Transverse colon (tissue), 4 donors: ENCODE measurements at regions not wholly inside any gene's neighbourhood (a gene's known extent, or its start where the extent isn't known, plus 50 kb on each side); places are given as distances from the start of the nearest gene placed in this dataset.

ENCODE experiments used
- DNase-seq: peaks from one replicate; pipeline ENCODE4 v3.0.0-alpha.2; 2019
- H3K27ac ChIP-seq, 4 donors: fragments of 200-600 bp; sonication (generic); 2 replicates each; pipeline ENCODE4 v1.5.1; 2016 to 2018; ENCODE audit warnings: inconsistent platforms in 4 of 4
- H3K27me3 ChIP-seq: fragments of 200-600 bp; sonication (generic); 2 replicates; pipeline ENCODE4 v1.5.1; 2017; ENCODE audit warnings: inconsistent platforms
- H3K36me3 ChIP-seq, 4 donors: fragments of 200-600 bp; sonication (generic); 2 replicates each; pipeline ENCODE4 v1.5.1; 2017 to 2019; ENCODE audit warnings: inconsistent platforms in 4 of 4
- H3K4me1 ChIP-seq, 4 donors: fragments of 200-600 bp; sonication (generic); 2 replicates each; pipeline ENCODE4 v1.5.1; 2017 to 2020; ENCODE audit warnings: inconsistent platforms in 4 of 4
- H3K4me3 ChIP-seq, 4 donors: fragments of 200-600 bp; sonication (generic); 1 replicate in 1 of 4; 2 replicates in 3 of 4; pipeline versions ENCODE4 v1.5.1 to v1.6.1; 2017 to 2019; ENCODE audit warnings: inconsistent platforms in 4 of 4
- H3K9me3 ChIP-seq, 2 donors: fragments of 200-600 bp; sonication (generic); 2 replicates each; pipeline ENCODE4 v1.5.1; 2017 to 2019; ENCODE audit warnings: inconsistent platforms in 2 of 2
- EP300 ChIP-seq: sonication (generic); formaldehyde crosslinking; IDR thresholded peaks from one replicate; pipeline ENCODE4 v1.6.1; 2017; ENCODE audit warnings: antibody characterized with exemption, low read depth
- POLR2A ChIP-seq: fragments of 450-650 bp; IDR thresholded peaks from one replicate; pipeline ENCODE4 v1.6.1; 2016; ENCODE audit warnings: antibody characterized with exemption, mild to moderate bottlenecking, moderate library complexity
- POLR2AphosphoS5 ChIP-seq, 3 donors: sonication (generic); formaldehyde crosslinking; IDR thresholded peaks; one replicate each; pipeline ENCODE4 v1.6.1; 2016; ENCODE audit warnings: antibody characterized with exemption in 3 of 3
- WGBS, 2 donors: methylation state at CpG; one replicate each; pipeline ENCODE4 v1.1.5; 2018; ENCODE audit warnings: low coverage in 1 of 2; 5-methylcytosine and 5-hydroxymethylcytosine counted together
- in situ Hi-C, 4 donors: fragments of 200-750 bp; cut with MboI; loops; one replicate each; pipeline versions ENCODE4 v1.15.0 to v1.15.1; 2017; ENCODE audit warnings: low sequenced_read_pairs in 3 of 4, low pct_ligation_motif_present in 1 of 4, low pct_unique_long_range_greater_than_20kb in 1 of 4
- intact Hi-C: fragments of 100-400 bp; cut with DNase I; formaldehyde crosslinking; loops from one replicate; pipeline ENCODE4 v1.15.1; 2023; ENCODE audit warnings: low total_unique reads
- TF ChIP-seq, protein P1 (sequence below), 5 experiments: fragments of 200-600 bp in 3 of 5; fragments of 450-650 bp in 2 of 5; sonication (generic) in 3 of 5; IDR thresholded peaks; 1 replicate in 2 of 5; 2 replicates in 3 of 5; pipeline ENCODE4 v1.5.1; 2016 to 2017; ENCODE audit warnings: antibody characterized with exemption in 5 of 5, inconsistent platforms in 3 of 5, mild to moderate bottlenecking in 2 of 5, moderate library complexity in 1 of 5

DNA sequence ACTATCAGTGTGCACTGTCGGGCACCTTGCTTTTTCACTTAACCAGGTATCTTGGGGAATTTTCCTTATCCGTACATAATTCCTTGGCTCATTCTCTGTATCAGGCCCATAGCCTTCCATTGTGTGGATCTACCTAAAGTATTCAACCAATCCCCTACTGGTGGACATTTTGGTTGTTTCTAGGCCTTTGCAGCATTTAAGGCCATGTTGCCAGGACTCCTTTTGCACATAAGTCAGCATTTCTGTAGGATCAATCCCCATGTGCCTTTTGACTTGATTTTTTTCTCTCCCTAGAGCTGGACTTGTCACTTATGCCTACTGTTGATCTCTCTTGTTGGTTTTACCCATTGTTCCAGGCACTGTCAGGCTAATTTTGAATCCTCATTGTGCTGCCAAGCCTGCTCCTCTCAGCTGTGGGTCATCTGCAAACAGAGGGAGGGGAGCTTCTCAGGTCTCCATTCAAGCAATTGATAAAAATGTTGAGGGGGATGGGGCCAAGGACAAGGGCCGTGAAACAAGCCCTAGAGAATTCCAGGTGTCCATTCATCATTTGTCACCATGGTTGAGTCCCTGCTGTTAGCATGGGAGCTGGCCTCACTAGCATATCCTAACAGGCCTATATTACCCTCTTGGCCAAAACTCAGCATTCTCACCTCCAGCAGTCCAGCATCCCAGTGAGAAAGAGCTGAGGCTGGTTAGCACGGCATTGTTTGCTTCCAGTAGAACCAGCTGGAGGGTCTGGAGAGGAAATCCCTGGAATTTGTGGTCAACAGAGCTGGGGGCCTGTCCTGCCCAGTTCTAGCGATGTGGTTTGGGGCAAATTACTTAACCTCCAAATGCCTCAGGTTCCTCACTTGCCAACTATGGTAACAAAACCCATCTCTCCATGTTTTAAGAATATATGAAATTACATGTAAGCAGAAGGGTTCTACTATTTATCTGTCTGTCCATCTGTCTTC, 178.4 kb downstream of the MRPL14 start:
- peaks cover 0 to 7% of the 10 kb centered on the region in 2 donors for H3K9me3 ChIP-seq
- intact Hi-C loops: no loop called here
- TF ChIP-seq EP300 (no peak), POLR2AphosphoS5 (IDR thresholded peaks at IDR 0.05) (no peak)
- 75 to 93% methylated on average over 2 to 5 of the region's 5 CpGs for WGBS, 2 donors
- no peak overlapping the region for H3K4me3 ChIP-seq
- in situ Hi-C loops: no loop called here
- H3K36me3 ChIP-seq: no peaks in the 10 kb centered on the region
- H3K4me1 ChIP-seq: no peaks in the 10 kb centered on the region
- no peaks in the 10 kb centered on the region for H3K27me3 ChIP-seq
- no peak for DNase-seq
- H3K27ac ChIP-seq: no peak overlapping the region

DNA sequence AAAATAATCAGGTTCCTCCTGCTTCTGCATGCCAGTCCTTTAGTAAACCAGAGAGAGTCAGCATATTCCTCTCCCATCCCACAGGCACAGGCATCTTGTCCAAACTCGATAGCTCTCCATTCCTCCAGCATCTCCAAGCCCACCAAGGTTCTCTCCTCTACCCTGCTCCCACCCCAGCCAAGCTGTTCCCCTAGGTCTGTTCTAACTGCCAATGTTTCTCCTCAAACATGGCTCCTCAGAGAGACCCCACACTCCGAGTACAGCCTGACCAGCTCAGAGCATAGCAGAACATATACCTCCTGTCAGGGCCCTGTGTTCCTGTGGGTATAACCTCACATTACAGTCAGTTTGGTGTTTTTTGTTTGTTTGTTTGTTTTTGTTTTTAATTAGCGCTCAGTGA, 177.8 kb downstream of the VEGFA start:
- H3K4me3 ChIP-seq: no peak overlapping the region
- TF ChIP-seq POLR2AphosphoS5 (IDR thresholded peaks at IDR 0.05) (no peak), EP300 (no peak), POLR2A (no peak)
- TF ChIP-seq, protein P1, sequence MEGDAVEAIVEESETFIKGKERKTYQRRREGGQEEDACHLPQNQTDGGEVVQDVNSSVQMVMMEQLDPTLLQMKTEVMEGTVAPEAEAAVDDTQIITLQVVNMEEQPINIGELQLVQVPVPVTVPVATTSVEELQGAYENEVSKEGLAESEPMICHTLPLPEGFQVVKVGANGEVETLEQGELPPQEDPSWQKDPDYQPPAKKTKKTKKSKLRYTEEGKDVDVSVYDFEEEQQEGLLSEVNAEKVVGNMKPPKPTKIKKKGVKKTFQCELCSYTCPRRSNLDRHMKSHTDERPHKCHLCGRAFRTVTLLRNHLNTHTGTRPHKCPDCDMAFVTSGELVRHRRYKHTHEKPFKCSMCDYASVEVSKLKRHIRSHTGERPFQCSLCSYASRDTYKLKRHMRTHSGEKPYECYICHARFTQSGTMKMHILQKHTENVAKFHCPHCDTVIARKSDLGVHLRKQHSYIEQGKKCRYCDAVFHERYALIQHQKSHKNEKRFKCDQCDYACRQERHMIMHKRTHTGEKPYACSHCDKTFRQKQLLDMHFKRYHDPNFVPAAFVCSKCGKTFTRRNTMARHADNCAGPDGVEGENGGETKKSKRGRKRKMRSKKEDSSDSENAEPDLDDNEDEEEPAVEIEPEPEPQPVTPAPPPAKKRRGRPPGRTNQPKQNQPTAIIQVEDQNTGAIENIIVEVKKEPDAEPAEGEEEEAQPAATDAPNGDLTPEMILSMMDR (IDR thresholded peaks at IDR 0.05): no peak
- WGBS, 2 donors: 83% methylated on average over 3 of the region's 3 CpGs; no CpG with 5 or more reads in 1 of the 2 donors
- no peak for DNase-seq
- H3K36me3 ChIP-seq: no peaks in the 10 kb centered on the region
- H3K27me3 ChIP-seq: no peaks in the 10 kb centered on the region
- in situ Hi-C loops (no loop called here), intact Hi-C loops (no loop called here)
- H3K4me1 ChIP-seq: no peaks in the 10 kb centered on the region
- H3K9me3 ChIP-seq: peaks cover 0 to 7% of the 10 kb centered on the region in 2 donors
- H3K27ac ChIP-seq: no peak overlapping the region

DNA sequence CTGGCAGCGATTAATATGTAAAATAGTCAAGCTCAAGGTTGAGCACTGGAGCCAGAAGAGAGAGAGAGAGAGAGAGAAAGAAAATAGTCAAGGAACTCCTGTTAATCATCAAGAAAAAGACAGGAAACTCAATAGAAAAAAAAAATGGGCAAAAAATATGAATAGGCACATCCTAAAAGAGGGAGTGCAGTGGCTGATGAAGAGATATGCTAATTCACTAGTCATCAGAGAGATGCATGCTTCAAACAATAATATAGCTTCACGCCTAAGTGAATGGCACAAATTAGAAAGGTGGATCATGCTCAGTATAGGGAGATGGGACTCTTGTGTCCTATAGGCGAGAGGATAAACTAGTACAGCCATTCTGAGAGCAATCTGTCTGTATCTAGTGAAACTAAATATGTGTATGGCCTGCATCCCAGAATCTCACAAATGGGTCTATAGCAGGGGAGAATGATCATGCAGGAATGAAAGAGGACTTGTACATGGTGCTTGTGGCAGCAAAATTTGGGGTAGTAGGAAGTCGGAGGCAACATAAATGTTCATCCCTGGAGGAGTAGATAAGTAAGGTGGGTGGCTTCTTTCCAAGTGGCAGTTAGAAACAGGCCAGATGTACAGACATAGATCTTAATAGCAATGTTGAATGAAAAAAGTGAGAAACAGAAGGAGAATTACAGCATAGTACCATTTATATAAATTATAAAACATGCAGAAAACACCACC, 176.8 kb downstream of the VEGFA start:
- no peak for TF ChIP-seq EP300
- TF ChIP-seq POLR2A: no peak
- TF ChIP-seq, protein P1 (IDR thresholded peaks at IDR 0.05): no peak
- no peak for TF ChIP-seq POLR2AphosphoS5 (IDR thresholded peaks at IDR 0.05)
- no peak overlapping the region for H3K27ac ChIP-seq
- H3K27me3 ChIP-seq: no peaks in the 10 kb centered on the region
- no peak overlapping the region for H3K4me3 ChIP-seq
- no peaks in the 10 kb centered on the region for H3K4me1 ChIP-seq
- intact Hi-C loops (no loop called here), in situ Hi-C loops (no loop called here)
- no peak for DNase-seq
- H3K9me3 ChIP-seq: peaks cover 0 to 7% of the 10 kb centered on the region in 2 donors
- no peaks in the 10 kb centered on the region for H3K36me3 ChIP-seq
- 93% methylated on average over 3 to 4 of the region's 4 CpGs for WGBS, 2 donors

DNA sequence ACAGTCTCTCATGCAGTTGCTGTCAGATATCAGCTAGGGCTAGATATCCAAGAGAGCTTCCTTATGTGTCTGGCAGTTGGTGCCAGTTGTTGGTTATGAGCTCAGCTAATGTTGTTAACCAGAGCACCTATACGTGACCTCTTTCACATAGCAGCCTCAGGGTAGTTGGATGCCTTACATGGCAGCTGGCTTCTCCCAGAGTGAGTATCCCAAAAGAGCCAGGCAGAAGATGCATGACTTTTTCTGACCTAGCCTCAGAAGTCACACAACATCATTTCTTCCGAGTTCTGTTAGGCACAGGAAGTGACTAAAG, 175.7 kb downstream of the VEGFA start:
- 81 to 100% methylated on average over 1 to 2 of the region's 2 CpGs for WGBS, 2 donors
- intact Hi-C loops: no loop called here
- Histone ChIP-seq H3K9me3 (peaks cover 0 to 7% of the 10 kb centered on the region in 2 donors), H3K27me3 (no peaks in the 10 kb centered on the region), H3K4me1 (no peaks in the 10 kb centered on the region), H3K4me3 (no peak overlapping the region), H3K36me3 (no peaks in the 10 kb centered on the region), H3K27ac (no peak overlapping the region)
- no peak for DNase-seq
- TF ChIP-seq, protein P1 (IDR thresholded peaks at IDR 0.05): no peak
- TF ChIP-seq POLR2A (no peak), EP300 (no peak), POLR2AphosphoS5 (IDR thresholded peaks at IDR 0.05) (no peak)
- in situ Hi-C loops: no loop called here
